ENCODE measurements at regions not wholly inside any gene's neighbourhood (a gene's known extent, or its start where the extent isn't known, plus 50 kb on each side); places are given as distances from the start of the nearest gene placed in this dataset.

- Mint-ChIP-seq H3K4me1 (peaks cover 0 to 2% (median 0%) of the 10 kb centered on the region in 3 donors), H3K4me3 (no peak overlapping the region), H3K27ac (no peak overlapping the region), H3K36me3 (no peaks in the 10 kb centered on the region), H3K27me3 (peaks cover 0 to 8% of the 10 kb centered on the region in 2 donors), H3K9me3 (no peaks in the 10 kb centered on the region)
- Histone ChIP-seq H3K27me3 (replicated peaks in 1 of 2; ENCODE audit: control insufficient read depth in 2 of 2, extremely low read depth in 1 of 2, insufficient read depth in 2 of 2, low read length in 1 of 2) (peaks cover 0 to 6% of the 10 kb centered on the region in 2 experiments), H3K4me3 (ENCODE audit: control insufficient read depth in 1 of 2, extremely low read depth in 1 of 2, low read length in 1 of 2) (no peak overlapping the region), H3K9me3 (no peaks in the 10 kb centered on the region), H3K36me3 (ENCODE audit: control insufficient read depth in 2 of 2, extremely low read depth in 1 of 2, insufficient read depth in 1 of 2, low read length in 1 of 2) (no peaks in the 10 kb centered on the region), H3K27ac (ENCODE audit: low read length) (no peak overlapping the region), H3K4me1 (ENCODE audit: control insufficient read depth in 1 of 2, extremely low read depth in 1 of 2, insufficient read depth in 2 of 2, low read length in 2 of 2) (no peaks in the 10 kb centered on the region)
- ChIA-PET CTCF (interaction anchor here in 1 of 2 donors (0.9 kb wide), 1 partner anchor 10 kb away, joined by 4 read pairs; no protein-coding TSS in a partner anchor), POLR2A (no interaction called here)
- ATAC-seq (replicated peaks in 1 of 4) (no peak), DNase-seq (no peak)
- 100% methylated on average over 2 of the region's 4 CpGs for WGBS (ENCODE audit: insufficient coverage)
These were observed 122.4 kb downstream of the LARP7 start for GRCh38 chr4:112759313-112759712.

GRCh38 chr4:112765317-112765974 lies 128.5 kb downstream of the LARP7 start:
- Histone ChIP-seq H3K27ac (ENCODE audit: low read length) (no peak overlapping the region), H3K4me1 (ENCODE audit: control insufficient read depth in 1 of 2, extremely low read depth in 1 of 2, insufficient read depth in 2 of 2, low read length in 2 of 2) (no peaks in the 10 kb centered on the region), H3K27me3 (replicated peaks in 1 of 2; ENCODE audit: control insufficient read depth in 2 of 2, extremely low read depth in 1 of 2, insufficient read depth in 2 of 2, low read length in 1 of 2) (peaks cover 0 to 3% of the 10 kb centered on the region in 2 experiments), H3K4me3 (ENCODE audit: control insufficient read depth in 1 of 2, extremely low read depth in 1 of 2, low read length in 1 of 2) (no peak overlapping the region), H3K36me3 (ENCODE audit: control insufficient read depth in 2 of 2, extremely low read depth in 1 of 2, insufficient read depth in 1 of 2, low read length in 1 of 2) (no peaks in the 10 kb centered on the region), H3K9me3 (no peaks in the 10 kb centered on the region)
- no peaks in the 10 kb centered on the region for H3K36me3 Mint-ChIP-seq
- ChIA-PET POLR2A (no interaction called here), CTCF (interaction anchor here (0.5 to 1.4 kb wide), 27 partner anchors 11 to 1916 kb away, joined by 3 to 17 read pairs (median 3); no protein-coding TSS in a partner anchor)
- ATAC-seq (replicated peaks in 1 of 4), result no peak
- H3K27ac Mint-ChIP-seq, result no peak overlapping the region
- H3K4me1 Mint-ChIP-seq, result peaks cover 0 to 2% (median 0%) of the 10 kb centered on the region in 3 donors
- DNase-seq, result peak in 1 of 35 experiments; percentile 28
- no peak overlapping the region for H3K4me3 Mint-ChIP-seq
- peaks cover 0 to 8% of the 10 kb centered on the region in 2 donors for H3K27me3 Mint-ChIP-seq
- no peaks in the 10 kb centered on the region for H3K9me3 Mint-ChIP-seq
- whole genome bisulfite sequencing (ENCODE audit: insufficient coverage), result no CpG with 5 or more reads among the region's 5 CpGs

- Histone ChIP-seq H3K27me3 (replicated peaks in 1 of 2; ENCODE audit: control insufficient read depth in 2 of 2, extremely low read depth in 1 of 2, insufficient read depth in 2 of 2, low read length in 1 of 2) (peaks cover 0 to 3% of the 10 kb centered on the region in 2 experiments), H3K36me3 (ENCODE audit: control insufficient read depth in 2 of 2, extremely low read depth in 1 of 2, insufficient read depth in 1 of 2, low read length in 1 of 2) (no peaks in the 10 kb centered on the region), H3K4me3 (ENCODE audit: control insufficient read depth in 1 of 2, extremely low read depth in 1 of 2, low read length in 1 of 2) (no peak overlapping the region), H3K27ac (ENCODE audit: low read length) (no peak overlapping the region), H3K4me1 (ENCODE audit: control insufficient read depth in 1 of 2, extremely low read depth in 1 of 2, insufficient read depth in 2 of 2, low read length in 2 of 2) (no peaks in the 10 kb centered on the region), H3K9me3 (no peaks in the 10 kb centered on the region)
- Mint-ChIP-seq H3K27ac (no peak overlapping the region), H3K9me3 (no peaks in the 10 kb centered on the region), H3K4me1 (peaks cover 0 to 2% (median 0%) of the 10 kb centered on the region in 3 donors), H3K27me3 (peaks cover 0 to 8% of the 10 kb centered on the region in 2 donors), H3K36me3 (no peaks in the 10 kb centered on the region), H3K4me3 (no peak overlapping the region)
- ATAC-seq (replicated peaks in 1 of 4), result no peak
- no peak for DNase-seq
- ChIA-PET POLR2A (interaction anchor here in 1 of 2 donors (0.7 kb wide), 1 partner anchor 233 kb away, joined by 4 read pairs; no protein-coding TSS in a partner anchor), CTCF (interaction anchor here (0.5 to 1.4 kb wide), 7 partner anchors 12 to 690 kb away, joined by 3 to 5 read pairs (median 3); no protein-coding TSS in a partner anchor)
- WGBS (ENCODE audit: insufficient coverage), result no CpG with 5 or more reads among the region's 3 CpGs
These were observed 129.5 kb downstream of the LARP7 start for GRCh38 chr4:112766422-112766821.

- Mint-ChIP-seq H3K36me3 (no peaks in the 10 kb centered on the region), H3K4me1 (peaks cover 0 to 2% (median 0%) of the 10 kb centered on the region in 3 donors), H3K4me3 (no peak overlapping the region), H3K27ac (no peak overlapping the region), H3K27me3 (peaks cover 0 to 7% of the 10 kb centered on the region in 2 donors), H3K9me3 (no peaks in the 10 kb centered on the region)
- H3K9me3 ChIP-seq, result no peaks in the 10 kb centered on the region
- H3K27ac ChIP-seq (ENCODE audit: low read length), result no peak overlapping the region
- no peak for ATAC-seq (replicated peaks in 1 of 4)
- WGBS (ENCODE audit: insufficient coverage), result 88% methylated on average over 4 of the region's 6 CpGs
- no peak for DNase-seq
- ChIA-PET POLR2A (no interaction called here), CTCF (interaction anchor here in 1 of 2 donors (0.6 kb wide), 1 partner anchor 104 kb away, joined by 5 read pairs; no protein-coding TSS in a partner anchor)
- no peaks in the 10 kb centered on the region for H3K4me1 ChIP-seq (ENCODE audit: control insufficient read depth in 1 of 2, extremely low read depth in 1 of 2, insufficient read depth in 2 of 2, low read length in 2 of 2)
- peaks cover 0 to 3% of the 10 kb centered on the region in 2 experiments for H3K27me3 ChIP-seq (replicated peaks in 1 of 2; ENCODE audit: control insufficient read depth in 2 of 2, extremely low read depth in 1 of 2, insufficient read depth in 2 of 2, low read length in 1 of 2)
- H3K36me3 ChIP-seq (ENCODE audit: control insufficient read depth in 2 of 2, extremely low read depth in 1 of 2, insufficient read depth in 1 of 2, low read length in 1 of 2), result no peaks in the 10 kb centered on the region
- no peak overlapping the region for H3K4me3 ChIP-seq (ENCODE audit: control insufficient read depth in 1 of 2, extremely low read depth in 1 of 2, low read length in 1 of 2)
These were observed 130.4 kb downstream of the LARP7 start for GRCh38 chr4:112767386-112767785.

- Histone ChIP-seq H3K36me3 (ENCODE audit: control insufficient read depth in 2 of 2, extremely low read depth in 1 of 2, insufficient read depth in 1 of 2, low read length in 1 of 2) (no peaks in the 10 kb centered on the region), H3K9me3 (no peaks in the 10 kb centered on the region), H3K27me3 (replicated peaks in 1 of 2; ENCODE audit: control insufficient read depth in 2 of 2, extremely low read depth in 1 of 2, insufficient read depth in 2 of 2, low read length in 1 of 2) (no peaks in the 10 kb centered on the region), H3K4me3 (ENCODE audit: control insufficient read depth in 1 of 2, extremely low read depth in 1 of 2, low read length in 1 of 2) (no peak overlapping the region), H3K4me1 (ENCODE audit: control insufficient read depth in 1 of 2, extremely low read depth in 1 of 2, insufficient read depth in 2 of 2, low read length in 2 of 2) (no peaks in the 10 kb centered on the region), H3K27ac (ENCODE audit: low read length) (no peak overlapping the region)
- DNase-seq (no peak), ATAC-seq (replicated peaks in 1 of 4) (no peak)
- Mint-ChIP-seq H3K4me1 (no peaks in the 10 kb centered on the region), H3K27me3 (no peaks in the 10 kb centered on the region), H3K36me3 (no peaks in the 10 kb centered on the region), H3K9me3 (no peaks in the 10 kb centered on the region), H3K4me3 (no peak overlapping the region), H3K27ac (no peak overlapping the region)
- ChIA-PET CTCF (no interaction called here), POLR2A (no interaction called here)
- 69% methylated on average over 2 of the region's 5 CpGs for WGBS (ENCODE audit: insufficient coverage)
These were observed 133.2 kb downstream of the LARP7 start for GRCh38 chr4:112770114-112770513.

GRCh38 chr4:112775801-112776200 lies 138.9 kb downstream of the LARP7 start:
- no peaks in the 10 kb centered on the region for H3K36me3 ChIP-seq (ENCODE audit: control insufficient read depth in 2 of 2, extremely low read depth in 1 of 2, insufficient read depth in 1 of 2, low read length in 1 of 2)
- H3K27ac Mint-ChIP-seq, result no peak overlapping the region
- no peak overlapping the region for H3K4me3 ChIP-seq (ENCODE audit: control insufficient read depth in 1 of 2, extremely low read depth in 1 of 2, low read length in 1 of 2)
- H3K27me3 Mint-ChIP-seq, result peaks cover 0 to 4% of the 10 kb centered on the region in 2 donors
- ChIA-PET CTCF (interaction anchor here in 1 of 2 donors (0.6 kb wide), 1 partner anchor 10 kb away, joined by 5 read pairs; no protein-coding TSS in a partner anchor), POLR2A (interaction anchor here in 1 of 2 donors (0.7 kb wide), 1 partner anchor 10 kb away, joined by 3 read pairs; no protein-coding TSS in a partner anchor)
- H3K4me1 ChIP-seq (ENCODE audit: control insufficient read depth in 1 of 2, extremely low read depth in 1 of 2, insufficient read depth in 2 of 2, low read length in 2 of 2), result no peaks in the 10 kb centered on the region
- no peaks in the 10 kb centered on the region for H3K9me3 Mint-ChIP-seq
- no peaks in the 10 kb centered on the region for H3K9me3 ChIP-seq
- DNase-seq (no peak), ATAC-seq (replicated peaks in 1 of 4) (no peak)
- H3K27ac ChIP-seq (ENCODE audit: low read length), result no peak overlapping the region
- 75% methylated on average over 3 of the region's 7 CpGs for WGBS (ENCODE audit: insufficient coverage)
- no peaks in the 10 kb centered on the region for H3K27me3 ChIP-seq (replicated peaks in 1 of 2; ENCODE audit: control insufficient read depth in 2 of 2, extremely low read depth in 1 of 2, insufficient read depth in 2 of 2, low read length in 1 of 2)
- no peaks in the 10 kb centered on the region for H3K4me1 Mint-ChIP-seq
- no peaks in the 10 kb centered on the region for H3K36me3 Mint-ChIP-seq
- no peak overlapping the region for H3K4me3 Mint-ChIP-seq
